Ishikawa (cell line): ENCODE measurements at regions not wholly inside any gene's neighbourhood (a gene's known extent, or its start where the extent isn't known, plus 50 kb on each side); places are given as distances from the start of the nearest gene placed in this dataset.

Experiments
- CEBPB ChIP-seq: IDR thresholded peaks from 2 replicates; pipeline ENCODE4 v1.6.1; 2012
- CREB1 ChIP-seq: IDR thresholded peaks from 2 replicates; pipeline ENCODE4 v1.6.1; 2012; ENCODE audit warnings: low read depth
- EGR1 ChIP-seq: IDR thresholded peaks from 2 replicates; pipeline ENCODE4 v1.6.1; 2012
- EP300 ChIP-seq: IDR thresholded peaks from 2 replicates; pipeline ENCODE4 v1.6.1; 2012; ENCODE audit warnings: borderline replicate concordance
- FOXM1 ChIP-seq: IDR thresholded peaks from 2 replicates; pipeline ENCODE4 v1.6.1; 2012; ENCODE audit warnings: low read depth, borderline replicate concordance
- NFIC ChIP-seq: IDR thresholded peaks from 2 replicates; pipeline ENCODE4 v1.6.1; 2012
- RAD21 ChIP-seq: IDR thresholded peaks from 2 replicates; pipeline ENCODE4 v1.6.1; 2012; ENCODE audit warnings: low read depth
- REST ChIP-seq: IDR thresholded peaks from 2 replicates; pipeline ENCODE4 v1.6.1; 2012; ENCODE audit warnings: low read depth, mild to moderate bottlenecking
- TAF1 ChIP-seq: IDR thresholded peaks from 2 replicates; pipeline ENCODE4 v1.6.1; 2012; ENCODE audit warnings: low read depth, mild to moderate bottlenecking
- TCF12 ChIP-seq: IDR thresholded peaks from 2 replicates; pipeline ENCODE4 v1.6.1; 2012; ENCODE audit warnings: low read depth
- TEAD4 ChIP-seq: IDR thresholded peaks from 2 replicates; pipeline ENCODE4 v1.6.1; 2012
- YY1 ChIP-seq: IDR thresholded peaks from 2 replicates; pipeline ENCODE4 v1.6.1; 2012; ENCODE audit warnings: low read depth
- ZBTB7A ChIP-seq: IDR thresholded peaks from 2 replicates; pipeline ENCODE4 v1.6.1; 2012; ENCODE audit warnings: low read depth
- TF ChIP-seq, protein P1 (sequence below): IDR thresholded peaks from 2 replicates; pipeline ENCODE4 v1.6.1; 2012
- TF ChIP-seq, protein P2 (sequence below): IDR thresholded peaks from 2 replicates; pipeline ENCODE4 v1.6.1; 2012

DNA sequence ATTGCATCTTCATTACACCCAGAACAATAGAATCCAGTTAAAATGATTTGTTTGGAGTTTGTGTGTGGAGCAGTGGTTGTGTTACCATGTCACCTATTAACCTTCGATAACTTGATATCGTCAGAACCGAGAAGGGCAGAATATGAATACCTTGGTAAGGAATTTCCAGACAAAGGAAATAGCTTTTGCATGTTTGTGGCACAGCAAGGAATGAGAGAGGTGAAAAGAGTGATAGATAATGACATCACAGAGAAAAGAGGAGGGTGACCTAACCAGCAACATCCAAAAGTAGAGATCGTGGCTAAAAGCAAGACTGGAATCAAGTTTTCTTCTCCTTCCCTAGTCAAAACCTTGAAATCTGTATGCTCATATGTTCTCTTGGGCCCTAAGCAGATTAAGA, 244.6 kb upstream of the NEGR1 start:
- TF ChIP-seq TAF1 (no peak), FOXM1 (no peak), ZBTB7A (no peak), NFIC (no peak), TCF12 (no peak), CREB1 (no peak), CEBPB (no peak), EP300 (no peak), RAD21 (no peak), EGR1 (no peak), YY1 (no peak), REST (no peak), TEAD4 (no peak)
- TF ChIP-seq, protein P1, sequence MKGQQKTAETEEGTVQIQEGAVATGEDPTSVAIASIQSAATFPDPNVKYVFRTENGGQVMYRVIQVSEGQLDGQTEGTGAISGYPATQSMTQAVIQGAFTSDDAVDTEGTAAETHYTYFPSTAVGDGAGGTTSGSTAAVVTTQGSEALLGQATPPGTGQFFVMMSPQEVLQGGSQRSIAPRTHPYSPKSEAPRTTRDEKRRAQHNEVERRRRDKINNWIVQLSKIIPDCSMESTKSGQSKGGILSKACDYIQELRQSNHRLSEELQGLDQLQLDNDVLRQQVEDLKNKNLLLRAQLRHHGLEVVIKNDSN, result no peak
- TF ChIP-seq, protein P2, sequence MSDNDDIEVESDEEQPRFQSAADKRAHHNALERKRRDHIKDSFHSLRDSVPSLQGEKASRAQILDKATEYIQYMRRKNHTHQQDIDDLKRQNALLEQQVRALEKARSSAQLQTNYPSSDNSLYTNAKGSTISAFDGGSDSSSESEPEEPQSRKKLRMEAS, result no peak

DNA sequence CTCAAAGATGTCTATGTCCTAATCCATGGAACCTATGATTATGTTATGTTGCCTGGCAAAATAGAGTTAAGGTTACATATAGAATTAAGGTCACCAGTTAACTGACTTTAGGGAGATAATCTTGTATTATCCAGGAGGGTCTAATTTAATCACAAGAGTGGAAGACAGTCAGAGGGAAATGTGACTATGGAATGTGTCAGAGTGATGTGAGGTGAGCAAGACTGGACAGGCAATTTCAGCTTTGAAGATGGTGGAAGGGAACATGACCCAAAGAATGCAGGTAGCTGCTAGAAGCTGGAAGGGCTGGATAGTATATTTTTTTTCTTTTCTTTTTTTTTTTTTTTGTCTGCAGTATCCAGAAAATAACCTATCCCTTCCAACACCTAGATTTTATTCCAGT, 241.7 kb upstream of the NEGR1 start:
- TF ChIP-seq YY1 (no peak), EGR1 (no peak), RAD21 (no peak), CEBPB (no peak), REST (no peak), NFIC (no peak), EP300 (no peak), ZBTB7A (no peak), TAF1 (no peak), TEAD4 (no peak), CREB1 (no peak), TCF12 (no peak), FOXM1 (no peak)
- TF ChIP-seq, protein P1, result no peak
- TF ChIP-seq, protein P2, result no peak

DNA sequence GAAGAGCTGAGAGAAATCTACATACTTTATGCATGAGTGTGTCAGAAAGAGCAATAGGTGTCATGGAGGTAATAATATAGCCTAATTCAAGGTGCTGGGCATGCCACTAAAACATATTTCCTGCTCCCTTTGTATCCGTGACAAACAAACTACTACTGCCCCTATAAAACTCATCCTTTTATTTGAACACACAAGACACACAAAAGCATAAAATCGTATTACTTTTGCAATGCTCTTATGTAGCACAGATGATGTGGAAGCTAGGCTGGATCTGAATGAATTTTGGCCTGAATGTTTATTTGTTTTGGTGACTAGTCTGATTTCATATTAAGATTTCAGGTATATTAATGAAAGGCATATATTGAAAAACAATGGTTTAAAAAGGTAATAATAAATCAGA, 239.3 kb upstream of the NEGR1 start:
- TF ChIP-seq, protein P2, result no peak
- TF ChIP-seq ZBTB7A, result no peak
- TF ChIP-seq REST, result no peak
- no peak for TF ChIP-seq TEAD4
- no peak for TF ChIP-seq FOXM1
- no peak for TF ChIP-seq CEBPB
- TF ChIP-seq, protein P1, result no peak
- TF ChIP-seq YY1, result no peak
- TF ChIP-seq EGR1, result no peak
- no peak for TF ChIP-seq TAF1
- no peak for TF ChIP-seq NFIC
- no peak for TF ChIP-seq CREB1
- TF ChIP-seq TCF12, result no peak

DNA sequence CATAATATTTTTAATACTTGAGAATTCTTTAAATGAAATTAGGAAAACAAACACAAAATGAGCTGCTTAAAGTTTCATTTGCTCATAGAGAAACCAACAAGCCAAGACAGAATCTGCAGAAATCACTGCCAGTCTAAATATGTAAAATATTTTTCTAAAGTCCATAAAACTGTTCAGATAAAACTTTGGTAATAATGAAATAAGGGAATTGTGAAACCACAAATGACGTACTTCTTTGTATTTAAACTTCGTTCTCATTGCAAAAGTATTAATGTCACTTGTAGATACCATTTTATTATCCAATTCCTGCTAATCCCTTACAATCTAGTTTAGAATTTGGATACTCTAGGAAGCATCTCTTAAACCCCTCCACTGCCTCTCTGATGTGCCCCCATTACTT, 234.5 kb upstream of the NEGR1 start:
- TF ChIP-seq CREB1, result no peak
- TF ChIP-seq, protein P1, result no peak
- TF ChIP-seq FOXM1, result no peak
